Pancreas (tissue), 10 donors: ENCODE measurements at regions not wholly inside any gene's neighbourhood (a gene's known extent, or its start where the extent isn't known, plus 50 kb on each side); places are given as distances from the start of the nearest gene placed in this dataset.
"Not testable (repeated sequence)": the region's sequence is repeated elsewhere in the genome, so short reads cannot be mapped to it uniquely, and the experiment has no call there.

Source experiments
- ATAC-seq, 4 donors: fragments of 200-7000 bp; cut with Tn5 transposase; one replicate each; pipeline versions ENCODE4 v1.8.0 to v1.9.1; 2020; ENCODE audit warnings: mild to moderate bottlenecking in 4 of 4, moderate library complexity in 4 of 4
- DNase-seq, 6 donors: peaks; one replicate each; pipeline ENCODE4 v3.0.0-alpha.2; 2020
- FAIRE-seq: peaks from 2 replicates; lab custom pipeline; 2012; peaks lifted over from hg19 to GRCh38; lab: Jason Lieb, UNC
- H3K27ac ChIP-seq, 4 donors: fragments of 200-600 bp; sonication (generic); 1 replicate in 3 of 4; 2 replicates in 1 of 4; pipeline versions ENCODE4 v1.5.0 to v1.8.0; 2020
- H3K27me3 ChIP-seq, 4 donors: fragments of 200-600 bp; one replicate each; pipeline ENCODE4 v1.8.0; 2021
- H3K36me3 ChIP-seq, 3 donors: fragments of 200-600 bp; sonication (generic) in 1 of 3; one replicate each; pipeline versions ENCODE4 v1.5.0 to v1.8.0; 2020 to 2021
- H3K4me1 ChIP-seq, 3 donors: fragments of 200-600 bp; one replicate each; pipeline ENCODE4 v1.8.0; 2021
- H3K4me3 ChIP-seq, 4 donors: fragments of 200-600 bp; sonication (generic) in 2 of 4; one replicate each; pipeline versions ENCODE4 v1.5.0 to v1.8.0; 2020 to 2021
- H3K9me3 ChIP-seq, 4 donors: fragments of 200-600 bp; one replicate each; pipeline ENCODE4 v1.8.0; 2021
- CTCF ChIP-seq, 4 donors: fragments of 200-600 bp; sonication (generic) in 3 of 4; IDR thresholded peaks; one replicate each; pipeline versions ENCODE4 v1.5.0 to v1.8.0; 2021; ENCODE audit warnings: antibody characterized with exemption in 4 of 4
- WGBS, 2 donors: extraction: QIAGEN DNeasy Blood & Tissue Kit; methylation state at CpG; one replicate each; pipeline ENCODE4 v1.1.7; 2013; 5-methylcytosine and 5-hydroxymethylcytosine counted together
- intact Hi-C, 3 donors: fragments of 100-400 bp; cut with DNase I; formaldehyde crosslinking; loops; one replicate each; pipeline versions ENCODE4 v1.11.1 to v1.14.2; 2022
- donor health status: healthy with polysubstance abuse.
- donor health status: DM: no; HTN: no; CAD: no; lungs with moderate emphysema.
- donor health status: DM: no; HTN: no; CAD: no.
- donor health status: control.
- donor health status: control.
- donor health status: Bipolar disorder and iron deficiency.
- donor health status: DM: yes; HTN: yes; CAD: no.
- donor health status: DM: no; HTN: no; CAD: no.
- donor health status: DM: no; HTN: no; CAD: no.
- donor health status: DM: yes; HTN: yes; CAD: no.

GRCh38 chr13:106089261-106089980 lies 446.0 kb downstream of the EFNB2 start:
- H3K27me3 ChIP-seq: no peaks in the 10 kb centered on the region
- H3K9me3 ChIP-seq: no peaks in the 10 kb centered on the region
- WGBS, 2 donors: 51 to 57% methylated on average over 8 of the region's 8 CpGs
- DNase-seq: no peak
- no peak overlapping the region for H3K27ac ChIP-seq
- no peak for FAIRE-seq
- H3K36me3 ChIP-seq: no peaks in the 10 kb centered on the region
- no peak for TF ChIP-seq CTCF (IDR thresholded peaks at IDR 0.05)
- no peak overlapping the region for H3K4me3 ChIP-seq
- intact Hi-C loops: no loop called here
- H3K4me1 ChIP-seq: no peaks in the 10 kb centered on the region
- no peak for ATAC-seq

- intact Hi-C loops: no loop called here
- Histone ChIP-seq H3K4me1 (peaks cover 0 to 8% (median 0%) of the 10 kb centered on the region in 3 donors), H3K36me3 (no peaks in the 10 kb centered on the region), H3K27ac (no peak overlapping the region), H3K27me3 (no peaks in the 10 kb centered on the region), H3K9me3 (no peaks in the 10 kb centered on the region), H3K4me3 (no peak overlapping the region)
- no peak for TF ChIP-seq CTCF (IDR thresholded peaks at IDR 0.05)
- FAIRE-seq (no peak), DNase-seq (no peak), ATAC-seq (no peak)
- WGBS, 2 donors: 68 to 85% methylated on average over 6 of the region's 6 CpGs
Observed at GRCh38 chr13:106088085-106088484, 447.4 kb downstream of the EFNB2 start.

GRCh38 chr13:106087201-106087600 lies 448.3 kb downstream of the EFNB2 start:
- intact Hi-C loops: no loop called here
- H3K4me1 ChIP-seq: peaks cover 0 to 8% (median 0%) of the 10 kb centered on the region in 3 donors
- no peaks in the 10 kb centered on the region for H3K36me3 ChIP-seq
- no peak for TF ChIP-seq CTCF (IDR thresholded peaks at IDR 0.05)
- no peaks in the 10 kb centered on the region for H3K9me3 ChIP-seq
- no peak for ATAC-seq
- 84 to 91% methylated on average over 10 of the region's 10 CpGs for WGBS, 2 donors
- no peak overlapping the region for H3K27ac ChIP-seq
- DNase-seq: no peak
- no peak for FAIRE-seq
- H3K4me3 ChIP-seq: no peak overlapping the region
- no peaks in the 10 kb centered on the region for H3K27me3 ChIP-seq

GRCh38 chr13:106083620-106084350 lies 451.7 kb downstream of the EFNB2 start:
- H3K4me1 ChIP-seq: peaks cover 0 to 8% (median 0%) of the 10 kb centered on the region in 3 donors
- H3K27me3 ChIP-seq: no peaks in the 10 kb centered on the region
- peak in 3 of 6 donors; percentile 17 to 41 (median 24) for DNase-seq
- peak; percentile 87 to 98 (median 92) for ATAC-seq
- H3K4me3 ChIP-seq: no peak overlapping the region
- FAIRE-seq: no peak
- peak in 3 of 4 donors; percentile 22 to 60 (median 48) for TF ChIP-seq CTCF (IDR thresholded peaks at IDR 0.05)
- H3K27ac ChIP-seq: no peak overlapping the region
- no peaks in the 10 kb centered on the region for H3K36me3 ChIP-seq
- WGBS, 2 donors: 8 to 14% methylated on average over 3 of the region's 3 CpGs
- intact Hi-C loops: no loop called here
- no peaks in the 10 kb centered on the region for H3K9me3 ChIP-seq

GRCh38 chr13:106081221-106081620 lies 454.2 kb downstream of the EFNB2 start:
- H3K4me1 ChIP-seq, H3K27me3 ChIP-seq, FAIRE-seq, H3K9me3 ChIP-seq, H3K36me3 ChIP-seq, DNase-seq, H3K4me3 ChIP-seq, ATAC-seq, intact Hi-C loops, H3K27ac ChIP-seq: not testable (repeated sequence)
- 93 to 97% methylated on average over 6 of the region's 6 CpGs for WGBS, 2 donors
